ENCODE measurements at regions not wholly inside any gene's neighbourhood (a gene's known extent, or its start where the extent isn't known, plus 50 kb on each side); places are given as distances from the start of the nearest gene placed in this dataset.
"Not testable (repeated sequence)": the region's sequence is repeated elsewhere in the genome, so short reads cannot be mapped to it uniquely, and the experiment has no call there.

GRCh38 chr10:36748128-36748871, 377.1 kb upstream of the ANKRD30A start:
- Histone ChIP-seq H3K4me3 (no peak overlapping the region), H3K27me3 (no peaks in the 10 kb centered on the region), H3K9me3 (peaks cover 5% of the 10 kb centered on the region), H3K27ac (no peak overlapping the region), H3K36me3 (no peaks in the 10 kb centered on the region), H3K4me1 (no peaks in the 10 kb centered on the region)
- no peak for DNase-seq (ENCODE audit: low spot score in 2 of 2)
- TF ChIP-seq EP300 (IDR thresholded peaks at IDR 0.05) = no peak
- WGBS = 85% methylated on average over 4 of the region's 19 CpGs

- TF ChIP-seq CTCF (IDR thresholded peaks at IDR 0.05) (no peak), POLR2AphosphoS5 (IDR thresholded peaks at IDR 0.05) (no peak), EP300 (IDR thresholded peaks at IDR 0.05) (no peak), POLR2A (IDR thresholded peaks at IDR 0.05) (no peak)
- no peak for DNase-seq (ENCODE audit: low spot score in 2 of 2)
- no peaks in the 10 kb centered on the region for H3K27me3 ChIP-seq
- no peaks in the 10 kb centered on the region for H3K9me3 ChIP-seq
- H3K27ac ChIP-seq = no peak overlapping the region
- 86% methylated on average over 5 of the region's 5 CpGs for WGBS
- no peaks in the 10 kb centered on the region for H3K4me1 ChIP-seq
- no peaks in the 10 kb centered on the region for H3K36me3 ChIP-seq
- H3K4me3 ChIP-seq = no peak overlapping the region
Observed at GRCh38 chr10:36739884-36740445, 385.4 kb upstream of the ANKRD30A start.

GRCh38 chr10:36738738-36739431, 386.5 kb upstream of the ANKRD30A start:
- DNase-seq (ENCODE audit: low spot score in 2 of 2) = no peak
- no peak overlapping the region for H3K27ac ChIP-seq
- WGBS = 86% methylated on average over 4 of the region's 4 CpGs

GRCh38 chr10:36736311-36736710, 389.1 kb upstream of the ANKRD30A start:
- no peaks in the 10 kb centered on the region for H3K27me3 ChIP-seq
- no peak for TF ChIP-seq POLR2A (IDR thresholded peaks at IDR 0.05)
- TF ChIP-seq POLR2AphosphoS5 (IDR thresholded peaks at IDR 0.05) = no peak
- TF ChIP-seq EP300 (IDR thresholded peaks at IDR 0.05) = no peak
- no peak for TF ChIP-seq CTCF (IDR thresholded peaks at IDR 0.05)
- 95% methylated on average over 1 of the region's 1 CpG for WGBS

More at GRCh38 chr10:36738738-36739431, 386.5 kb upstream of the ANKRD30A start:
- H3K9me3 ChIP-seq = no peaks in the 10 kb centered on the region
- no peaks in the 10 kb centered on the region for H3K4me1 ChIP-seq
- H3K27me3 ChIP-seq = no peaks in the 10 kb centered on the region
- no peak overlapping the region for H3K4me3 ChIP-seq
- no peaks in the 10 kb centered on the region for H3K36me3 ChIP-seq
- TF ChIP-seq EP300 (IDR thresholded peaks at IDR 0.05) (no peak), CTCF (IDR thresholded peaks at IDR 0.05) (no peak), POLR2AphosphoS5 (IDR thresholded peaks at IDR 0.05) (no peak), POLR2A (IDR thresholded peaks at IDR 0.05) (no peak)

GRCh38 chr10:36734590-36734989, 390.8 kb upstream of the ANKRD30A start:
- H3K9me3 ChIP-seq; DNase-seq (ENCODE audit: low spot score in 2 of 2); H3K36me3 ChIP-seq; H3K4me1 ChIP-seq; H3K27me3 ChIP-seq; H3K27ac ChIP-seq; H3K4me3 ChIP-seq: not testable (repeated sequence)
- WGBS = no CpG with 5 or more reads among the region's 21 CpGs

More at GRCh38 chr10:36736311-36736710, 389.1 kb upstream of the ANKRD30A start:
- no peaks in the 10 kb centered on the region for H3K36me3 ChIP-seq
- H3K4me3 ChIP-seq = no peak overlapping the region
- H3K27ac ChIP-seq = no peak overlapping the region
- H3K4me1 ChIP-seq = no peaks in the 10 kb centered on the region
- DNase-seq (ENCODE audit: low spot score in 2 of 2) = no peak
- no peaks in the 10 kb centered on the region for H3K9me3 ChIP-seq

- TF ChIP-seq POLR2A (IDR thresholded peaks at IDR 0.05) (no peak), POLR2AphosphoS5 (IDR thresholded peaks at IDR 0.05) (no peak), EP300 (IDR thresholded peaks at IDR 0.05) (no peak), CTCF (IDR thresholded peaks at IDR 0.05) (no peak)
- H3K4me1 ChIP-seq = no peaks in the 10 kb centered on the region
- H3K27me3 ChIP-seq = no peaks in the 10 kb centered on the region
- no peak for DNase-seq (ENCODE audit: low spot score in 2 of 2)
- 88% methylated on average over 6 of the region's 6 CpGs for WGBS
- no peak overlapping the region for H3K4me3 ChIP-seq
- no peak overlapping the region for H3K27ac ChIP-seq
- no peaks in the 10 kb centered on the region for H3K36me3 ChIP-seq
- H3K9me3 ChIP-seq = no peaks in the 10 kb centered on the region
Observed at GRCh38 chr10:36730316-36730715, 395.1 kb upstream of the ANKRD30A start.
